Central memory CD8-positive, alpha-beta T cell (primary cell): ENCODE measurements at regions not wholly inside any gene's neighbourhood (a gene's known extent, or its start where the extent isn't known, plus 50 kb on each side); places are given as distances from the start of the nearest gene placed in this dataset.

ENCODE experiments used
- ATAC-seq: fragments of 150-1000 bp; cut with Tn5 transposase; replicated peaks from 2 replicates; pipeline ENCODE4 v1.10.0; 2022; ENCODE audit warnings: mild to moderate bottlenecking, moderate FRiP score, moderate number of reproducible peaks; ENCODE audit not compliant: poor library complexity, severe bottlenecking; ENCODE audit errors: extremely low read depth
- DNase-seq, 2 donors: peaks; one replicate each; pipeline ENCODE4 v3.0.0; 2021; ENCODE audit warnings: low spot score in 2 of 2
- H3K27ac Mint-ChIP-seq: one replicate; pipeline ENCODE4 v1.8.0; 2022; ENCODE audit warnings: low read depth, mild to moderate bottlenecking, moderate library complexity, mixed read lengths
- H3K27me3 Mint-ChIP-seq: one replicate; pipeline ENCODE4 v1.8.0; 2022; ENCODE audit warnings: mixed read lengths
- H3K36me3 Mint-ChIP-seq: one replicate; pipeline ENCODE4 v1.8.0; 2022; ENCODE audit warnings: mild to moderate bottlenecking, moderate library complexity, mixed read lengths; ENCODE audit not compliant: insufficient read depth
- H3K4me1 Mint-ChIP-seq: one replicate; pipeline ENCODE4 v1.8.0; 2022; ENCODE audit warnings: mixed read lengths
- H3K4me3 Mint-ChIP-seq: one replicate; pipeline ENCODE4 v1.8.0; 2022; ENCODE audit warnings: mild to moderate bottlenecking, moderate library complexity, mixed read lengths
- H3K9me3 Mint-ChIP-seq: one replicate; pipeline ENCODE4 v1.8.0; 2022; ENCODE audit warnings: mixed read lengths

DNA sequence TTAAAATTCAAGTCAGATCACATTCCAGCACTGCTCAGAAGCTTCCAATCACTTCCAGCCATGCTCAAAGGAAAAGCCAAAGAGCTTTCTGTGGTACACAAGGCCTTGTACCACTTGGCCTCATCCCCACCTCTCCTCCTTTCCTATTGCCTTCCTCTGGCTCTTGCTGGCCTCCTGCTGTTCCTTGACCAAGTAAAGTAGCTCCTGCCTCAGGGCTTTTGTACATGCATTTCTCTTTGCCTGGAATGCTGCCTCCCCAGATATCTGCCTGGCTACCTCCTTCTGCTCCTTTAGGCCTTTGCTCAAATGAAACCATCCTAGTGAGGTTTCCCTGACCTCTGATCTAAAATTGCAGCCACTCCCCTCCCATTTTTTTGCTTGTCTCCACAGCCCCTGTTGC is 51.2 kb upstream of the TCL1B start:
- ATAC-seq (no peak), DNase-seq (no peak)
- no peaks in the 10 kb centered on the region for H3K9me3 Mint-ChIP-seq
- no peak overlapping the region for H3K27ac Mint-ChIP-seq
- peaks cover 77% of the 10 kb centered on the region for H3K27me3 Mint-ChIP-seq
- no peaks in the 10 kb centered on the region for H3K36me3 Mint-ChIP-seq
- H3K4me1 Mint-ChIP-seq, result no peaks in the 10 kb centered on the region
- no peak overlapping the region for H3K4me3 Mint-ChIP-seq
